VCaP (cell line): ENCODE measurements at regions not wholly inside any gene's neighbourhood (a gene's known extent, or its start where the extent isn't known, plus 50 kb on each side); places are given as distances from the start of the nearest gene placed in this dataset.

Experiments used
- H3K27ac ChIP-seq: fragments of 450-650 bp; 2 replicates; pipeline ENCODE4 v1.5.1; 2017
- TF ChIP-seq, protein P1 (sequence below): fragments of 450-650 bp; conservative IDR thresholded peaks from 2 replicates; pipeline ENCODE4 v1.5.1; 2017; ENCODE audit warnings: mild to moderate bottlenecking, moderate library complexity

DNA sequence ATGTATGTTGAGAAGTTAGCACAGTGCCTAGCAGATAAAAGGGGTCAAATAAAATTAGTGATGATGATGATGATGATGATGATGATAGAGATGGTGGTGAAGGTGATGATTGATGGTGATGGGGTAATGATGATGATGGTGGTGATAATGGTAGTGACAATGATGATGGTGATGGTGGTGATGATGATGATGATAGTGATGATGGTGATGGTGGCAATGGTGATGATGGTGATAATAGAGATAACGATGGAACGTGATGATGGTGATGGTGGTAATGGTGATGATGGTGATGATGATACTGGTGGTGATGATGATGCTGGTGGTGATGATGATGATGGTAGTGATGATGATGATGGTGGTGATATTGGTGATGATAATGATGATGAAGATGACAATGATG is 223.7 kb downstream of the FOXL1 start:
- TF ChIP-seq, protein P1, sequence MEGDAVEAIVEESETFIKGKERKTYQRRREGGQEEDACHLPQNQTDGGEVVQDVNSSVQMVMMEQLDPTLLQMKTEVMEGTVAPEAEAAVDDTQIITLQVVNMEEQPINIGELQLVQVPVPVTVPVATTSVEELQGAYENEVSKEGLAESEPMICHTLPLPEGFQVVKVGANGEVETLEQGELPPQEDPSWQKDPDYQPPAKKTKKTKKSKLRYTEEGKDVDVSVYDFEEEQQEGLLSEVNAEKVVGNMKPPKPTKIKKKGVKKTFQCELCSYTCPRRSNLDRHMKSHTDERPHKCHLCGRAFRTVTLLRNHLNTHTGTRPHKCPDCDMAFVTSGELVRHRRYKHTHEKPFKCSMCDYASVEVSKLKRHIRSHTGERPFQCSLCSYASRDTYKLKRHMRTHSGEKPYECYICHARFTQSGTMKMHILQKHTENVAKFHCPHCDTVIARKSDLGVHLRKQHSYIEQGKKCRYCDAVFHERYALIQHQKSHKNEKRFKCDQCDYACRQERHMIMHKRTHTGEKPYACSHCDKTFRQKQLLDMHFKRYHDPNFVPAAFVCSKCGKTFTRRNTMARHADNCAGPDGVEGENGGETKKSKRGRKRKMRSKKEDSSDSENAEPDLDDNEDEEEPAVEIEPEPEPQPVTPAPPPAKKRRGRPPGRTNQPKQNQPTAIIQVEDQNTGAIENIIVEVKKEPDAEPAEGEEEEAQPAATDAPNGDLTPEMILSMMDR, result no peak
- H3K27ac ChIP-seq, result no peak overlapping the region

DNA sequence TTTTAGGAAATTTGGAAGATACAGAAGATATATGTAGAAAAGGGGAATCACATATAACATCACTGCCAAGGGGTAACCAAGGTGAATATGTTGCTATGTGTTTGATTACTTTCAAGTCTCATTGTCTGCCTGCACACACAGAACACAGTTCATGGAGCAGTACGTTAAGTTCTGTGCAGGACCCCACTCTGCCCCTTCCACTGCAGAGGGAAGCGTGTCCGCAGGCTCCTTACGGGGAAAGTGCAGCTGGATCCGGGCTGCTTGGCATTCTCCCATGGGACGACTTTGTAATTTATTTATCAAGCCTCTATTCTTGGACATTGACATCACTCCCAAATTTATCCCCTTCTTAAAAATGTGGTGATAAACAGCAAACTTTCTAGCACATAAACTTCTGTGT is 226.8 kb downstream of the FOXL1 start:
- TF ChIP-seq, protein P1, result no peak
- no peak overlapping the region for H3K27ac ChIP-seq

DNA sequence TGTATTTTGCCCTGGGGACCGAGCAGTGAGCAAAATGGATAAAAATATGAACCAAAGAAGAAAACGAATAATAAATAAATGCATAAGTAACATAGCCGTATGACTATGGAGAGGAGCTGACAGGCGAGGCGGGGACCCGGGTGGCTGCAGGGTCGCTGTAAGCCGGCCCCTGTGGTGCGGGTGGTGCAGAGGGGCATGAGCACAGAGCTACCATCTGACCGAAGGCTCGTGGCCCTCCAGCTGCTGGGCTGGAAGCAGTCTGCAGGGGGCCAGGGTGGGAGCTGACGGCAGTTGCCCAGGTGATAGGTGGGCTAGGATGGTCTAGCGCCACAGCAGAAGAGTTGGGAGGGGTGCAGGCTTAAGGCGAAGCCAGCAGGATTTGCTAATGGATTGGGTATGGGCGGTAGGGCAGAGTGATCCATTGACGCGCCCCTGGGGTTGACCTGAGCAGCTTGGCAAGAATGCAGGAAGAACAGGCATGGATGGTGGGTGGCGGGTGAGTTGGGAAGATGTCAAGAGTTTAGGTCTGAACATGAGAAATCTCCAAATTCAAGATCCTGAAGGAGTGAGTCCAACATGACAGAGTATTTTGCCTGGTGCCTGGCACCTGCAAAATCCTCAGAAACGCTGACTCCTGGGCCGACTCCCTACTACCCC is 228.0 kb downstream of the FOXL1 start:
- TF ChIP-seq, protein P1, result no peak
- H3K27ac ChIP-seq, result no peak overlapping the region

DNA sequence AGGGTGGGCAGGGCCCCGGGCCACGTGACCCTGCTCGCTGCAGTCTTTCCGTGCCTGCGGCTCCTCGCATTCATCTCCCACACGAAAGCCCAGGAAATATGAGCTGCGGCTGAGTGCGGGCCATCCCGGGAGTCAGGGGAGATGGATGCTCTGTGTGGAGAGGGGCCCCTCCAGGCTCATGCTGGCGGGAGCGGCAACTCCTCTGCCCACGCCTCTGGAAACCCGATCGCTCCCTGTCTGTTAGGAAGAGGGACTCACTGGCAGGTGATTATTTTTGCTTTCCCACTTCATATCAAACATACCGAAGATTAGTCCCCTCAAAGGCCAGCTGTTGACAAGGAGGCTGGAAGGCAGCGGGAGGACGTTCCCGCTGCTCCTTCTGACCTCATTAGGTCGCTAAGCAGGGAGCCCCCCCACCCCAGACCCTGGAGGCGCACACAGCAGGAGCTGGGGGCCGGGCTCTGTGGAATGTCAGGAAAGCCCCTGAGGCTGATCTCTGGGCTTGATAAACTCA is 228.5 kb downstream of the FOXL1 start:
- TF ChIP-seq, protein P1, result no peak
- H3K27ac ChIP-seq, result no peak overlapping the region

GRCh38 chr16:86808863-86809444 is 230.6 kb downstream of the FOXL1 start:
- H3K27ac ChIP-seq, result no peak overlapping the region
- TF ChIP-seq, protein P1, result no peak

DNA sequence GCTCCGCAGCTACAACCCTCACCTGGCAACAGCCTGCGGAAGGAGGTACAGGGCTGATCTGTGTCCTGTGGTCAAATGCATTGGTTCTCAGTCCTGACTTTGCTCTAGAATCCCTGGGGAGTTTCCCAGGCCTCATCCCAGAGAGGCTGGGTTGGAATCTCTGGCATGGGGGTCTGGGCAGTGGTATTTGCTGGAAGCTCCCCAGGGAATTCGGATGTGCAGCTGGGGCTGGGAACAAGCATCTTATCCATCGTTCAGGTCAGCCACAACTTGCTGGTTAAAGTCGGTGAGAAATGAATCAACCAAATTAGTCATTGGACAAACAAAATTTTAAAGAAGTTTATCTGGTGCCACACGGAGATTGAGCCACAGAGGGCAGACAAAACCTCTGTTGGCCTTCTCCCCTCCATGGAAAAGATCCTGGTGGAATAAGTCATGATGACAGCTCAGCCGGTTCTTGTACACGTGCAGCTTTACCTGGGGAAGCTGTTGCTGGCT is 231.2 kb downstream of the FOXL1 start:
- TF ChIP-seq, protein P1, result no peak
- H3K27ac ChIP-seq, result no peak overlapping the region

- TF ChIP-seq, protein P1, result no peak
- no peak overlapping the region for H3K27ac ChIP-seq
These were observed 231.7 kb downstream of the FOXL1 start for GRCh38 chr16:86810062-86810461.
